ENCODE measurements at regions not wholly inside any gene's neighbourhood (a gene's known extent, or its start where the extent isn't known, plus 50 kb on each side); places are given as distances from the start of the nearest gene placed in this dataset.

GRCh38 chr20:23269954-23270353 is 80.6 kb upstream of the NXT1 start:
- Histone ChIP-seq H3K9me3 (ENCODE audit: control insufficient read depth, insufficient read depth, low read length) (no peaks in the 10 kb centered on the region; the same call in 1 of the 2 replicates), H3K4ac (ENCODE audit: low read depth, low read length) (peak overlapping the region; percentile 32; the same call in 1 of the 2 replicates), H2BK15ac (ENCODE audit: low read depth, low read length) (no peak overlapping the region; the same call in 2 of the 3 replicates), H4K8ac (ENCODE audit: low read depth in 2 of 2, low read length in 2 of 2) (peak overlapping the region; percentile 6 to 16; a peak in 3 of 4 replicates), H3K9me1 (ENCODE audit: insufficient read depth, low read length) (no peaks in the 10 kb centered on the region), H3K18ac (ENCODE audit: low read depth, low read length) (no peak overlapping the region), H3K27ac (ENCODE audit: insufficient read depth, low read length) (peak overlapping the region; percentile 24; the same call in 1 of the 2 replicates), H3K4me1 (ENCODE audit: control insufficient read depth, insufficient read depth, low read length) (peaks cover 6% of the 10 kb centered on the region), H3K27me3 (ENCODE audit: control insufficient read depth, insufficient read depth, low read length) (0 out of 2 replicates have a peak, but pooled peaks cover 2% of the 10 kb centered on the region), H2BK20ac (ENCODE audit: low read depth, low read length) (peak overlapping the region; percentile 5; the same call in 1 of the 2 replicates), H3K14ac (replicated peaks; ENCODE audit: low read depth, low read length) (peak overlapping the region; percentile 1; the same call in 1 of the 2 replicates), H2AFZ (replicated peaks; ENCODE audit: low read length, poor library complexity) (peak overlapping the region; percentile 6), H3K9ac (ENCODE audit: low read depth, low read length) (no peak overlapping the region), H2BK5ac (ENCODE audit: low read depth, low read length, poor library complexity, severe bottlenecking) (no peak overlapping the region), H4K20me1 (ENCODE audit: insufficient read depth, low read length) (no peaks in the 10 kb centered on the region), H4K5ac (ENCODE audit: low read depth, low read length) (no peak overlapping the region), H3K23ac (ENCODE audit: low read depth, low read length) (no peak overlapping the region), H3K79me1 (ENCODE audit: low read depth in 1 of 2, low read length in 2 of 2) (no peaks in the 10 kb centered on the region), H2AK9ac (replicated peaks; ENCODE audit: low read depth, low read length, poor library complexity) (no peak overlapping the region), H3K4me3 (ENCODE audit: insufficient read depth, low read depth, low read length) (no peak overlapping the region), H3K4me2 (ENCODE audit: low read depth, low read length) (no peak overlapping the region; the same call in 1 of the 2 replicates), H3K36me3 (ENCODE audit: control insufficient read depth, insufficient read depth, low read length) (no peaks in the 10 kb centered on the region), H4K91ac (ENCODE audit: insufficient read depth, low read depth, low read length) (peak overlapping the region; percentile 17; the same call in 1 of the 2 replicates), H2BK120ac (ENCODE audit: low read depth, low read length) (peak overlapping the region; percentile 76), H3K56ac (ENCODE audit: extremely low read depth, insufficient read depth, low read length) (no peak overlapping the region), H2AK5ac (ENCODE audit: low read depth, low read length) (no peak overlapping the region)
- ChIA-PET CTCF (no interaction called here), POLR2A (ENCODE audit: unreplicated experiment) (no interaction called here)
- ATAC-seq (ENCODE audit: low read depth) (peak; percentile 24), DNase-seq (no peak)
- dilution Hi-C loops (cut with HindIII; ENCODE audit: low sequenced_read_pairs, unreplicated experiment) = no loop called here
- in situ Hi-C loops (cut with MboI; ENCODE audit: low sequenced_read_pairs) = no loop called here
- 20% methylated on average over 1 of the region's 5 CpGs; no CpG with 5 or more reads in 1 of the 2 experiments for WGBS, 2 experiments (ENCODE audit: extremely low coverage in 2 of 2, insufficient read length in 1 of 2)
- no TSS peak for BruUV-seq (replicated peaks)
- no peak for TF ChIP-seq USF2 (IDR thresholded peaks at IDR 0.05; ENCODE audit: low read depth, low read length)
- TF ChIP-seq NFE2L2 (IDR thresholded peaks at IDR 0.05; ENCODE audit: low read depth, low read length) = no peak
- TF ChIP-seq MXI1 (IDR thresholded peaks at IDR 0.05; ENCODE audit: borderline replicate concordance, low read depth, low read length) = no peak
- no peak for TF ChIP-seq RAD21 (IDR thresholded peaks at IDR 0.05; ENCODE audit: low read length)
- no peak for TF ChIP-seq CHD1 (IDR thresholded peaks at IDR 0.05; ENCODE audit: low read depth, low read length)
- no peak for TF ChIP-seq POLR2A (IDR thresholded peaks at IDR 0.05; ENCODE audit: low read depth, low read length)
- no peak for TF ChIP-seq SMC3 (IDR thresholded peaks at IDR 0.05; ENCODE audit: low read depth, low read length)
- TF ChIP-seq FOS (IDR thresholded peaks at IDR 0.05; ENCODE audit: low read depth, low read length) = no peak
- intact Hi-C loops (cut with micrococcal nuclease) = no loop called here
